Common myeloid progenitor, CD34-positive (primary cell): ENCODE measurements at regions not wholly inside any gene's neighbourhood (a gene's known extent, or its start where the extent isn't known, plus 50 kb on each side); places are given as distances from the start of the nearest gene placed in this dataset.

Experiments
- CTCF ChIA-PET: fragments of 350-600 bp; sonication (Branson Sonifier 250); formaldehyde crosslinking; loops from one replicate; lab custom pipeline; 2021; ENCODE audit warnings: antibody characterized with exemption; lab: Charles Lee
- POLR2A ChIA-PET: fragments of 350-600 bp; sonication (Branson Sonifier 250); formaldehyde crosslinking; loops from one replicate; lab custom pipeline; 2021; ENCODE audit warnings: antibody characterized with exemption; lab: Charles Lee
- DNase-seq, 3 donors: peaks; one replicate each; pipeline versions ENCODE4 v3.0.0 to v3.0.0-alpha.2; 2013
- H3K27ac ChIP-seq, 2 experiments: 1 replicate in 1 of 2; 2 replicates in 1 of 2; pipeline ENCODE4 v1.7.0; 2013; ENCODE audit warnings: inconsistent platforms in 2 of 2, low read length in 2 of 2, mild to moderate bottlenecking in 2 of 2, low read depth in 1 of 2, moderate library complexity in 1 of 2; ENCODE audit not compliant: severe bottlenecking in 2 of 2, insufficient read depth in 1 of 2, poor library complexity in 1 of 2
- H3K27me3 ChIP-seq, 5 experiments: replicated peaks in 2 of 5; 1 replicate in 3 of 5; 2 replicates in 2 of 5; pipeline versions ENCODE4 v1.6.1 to v1.7.0; 2013; ENCODE audit warnings: low read length in 4 of 5, mild to moderate bottlenecking in 2 of 5, moderate library complexity in 2 of 5, inconsistent platforms in 1 of 5; ENCODE audit not compliant: insufficient read depth in 5 of 5, control insufficient read depth in 4 of 5
- H3K36me3 ChIP-seq, 4 experiments: 1 replicate in 2 of 4; 2 replicates in 2 of 4; pipeline versions ENCODE4 v1.6.1 to v1.7.0; 2013; ENCODE audit warnings: low read length in 3 of 4, control low read depth in 1 of 4, mild to moderate bottlenecking in 1 of 4; ENCODE audit not compliant: control insufficient read depth in 4 of 4, insufficient read depth in 4 of 4
- H3K4me1 ChIP-seq, 4 experiments: 1 replicate in 3 of 4; 2 replicates in 1 of 4; pipeline versions ENCODE4 v1.6.1 to v1.7.1; 2013; ENCODE audit warnings: low read length in 3 of 4, mild to moderate bottlenecking in 3 of 4, control low read depth in 1 of 4, inconsistent platforms in 1 of 4, moderate library complexity in 1 of 4; ENCODE audit not compliant: control insufficient read depth in 4 of 4, insufficient read depth in 4 of 4; ENCODE audit errors: control extremely low read depth in 1 of 4
- H3K4me3 ChIP-seq, 7 experiments: 1 replicate in 4 of 7; 2 replicates in 3 of 7; pipeline versions ENCODE4 v1.5.1 to v1.7.0; 2013; ENCODE audit warnings: mild to moderate bottlenecking in 7 of 7, low read length in 6 of 7, moderate library complexity in 6 of 7, inconsistent platforms in 2 of 7, low read depth in 2 of 7, control low read depth in 1 of 7; ENCODE audit not compliant: insufficient read depth in 4 of 7, control insufficient read depth in 1 of 7; ENCODE audit errors: extremely low read depth in 1 of 7
- H3K9me3 ChIP-seq, 5 experiments: 1 replicate in 4 of 5; 2 replicates in 1 of 5; pipeline versions ENCODE4 v1.6.1 to v1.7.1; 2013; ENCODE audit warnings: low read length in 4 of 5, mild to moderate bottlenecking in 2 of 5, inconsistent platforms in 1 of 5, low read depth in 1 of 5, moderate library complexity in 1 of 5; ENCODE audit not compliant: control insufficient read depth in 4 of 5, insufficient read depth in 2 of 5; ENCODE audit errors: control extremely low read depth in 1 of 5
- WGBS: methylation state at CpG from one replicate; pipeline ENCODE4 v1.1.5; 2013; ENCODE audit not compliant: insufficient coverage; 5-methylcytosine and 5-hydroxymethylcytosine counted together

DNA sequence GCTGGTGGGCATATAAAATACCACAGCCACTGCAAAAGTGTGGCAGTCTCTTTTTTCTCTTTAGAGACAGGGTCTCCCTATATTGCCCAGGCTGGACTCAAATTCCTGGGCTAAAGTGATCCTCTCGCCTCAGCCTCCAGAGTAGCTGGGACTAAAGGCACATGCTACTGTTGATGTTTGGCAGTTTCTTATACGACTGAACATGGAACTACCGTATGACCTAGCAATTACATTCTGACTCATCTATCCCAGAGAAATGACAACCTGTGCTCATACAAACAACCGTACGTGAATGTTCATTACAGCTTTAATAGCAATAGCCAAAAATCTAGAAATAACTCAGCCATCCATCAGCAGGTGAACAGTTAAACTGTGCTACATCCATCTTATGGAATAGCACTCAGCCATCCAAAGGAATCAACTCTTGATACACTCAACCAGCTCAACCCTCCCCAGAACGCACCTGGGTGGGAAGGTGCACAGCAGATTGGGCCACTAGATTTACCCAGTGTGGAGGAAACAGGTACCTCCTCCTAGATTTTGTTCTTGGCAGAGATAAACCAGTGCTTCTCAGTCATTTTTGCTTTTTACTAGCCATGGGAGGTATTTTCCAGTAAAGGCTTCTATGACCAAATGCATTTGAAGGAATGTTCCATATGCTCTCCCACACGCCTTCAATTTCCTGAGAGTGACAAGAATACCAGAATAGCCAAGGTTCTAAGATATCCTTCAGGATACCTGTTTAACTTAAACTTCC is 130.5 kb downstream of the MED15 start:
- POLR2A ChIA-PET, result no interaction called here
- CTCF ChIA-PET, result no interaction called here
- Histone ChIP-seq H3K9me3 (no peaks in the 10 kb centered on the region), H3K27me3 (peaks cover 0 to 3% (median 0%) of the 10 kb centered on the region in 5 experiments), H3K4me3 (no peak overlapping the region), H3K36me3 (no peaks in the 10 kb centered on the region), H3K4me1 (peaks cover 0 to 10% (median 8%) of the 10 kb centered on the region in 4 experiments), H3K27ac (no peak overlapping the region)
- 95% methylated on average over 6 of the region's 7 CpGs for WGBS
- DNase-seq, result no peak

DNA sequence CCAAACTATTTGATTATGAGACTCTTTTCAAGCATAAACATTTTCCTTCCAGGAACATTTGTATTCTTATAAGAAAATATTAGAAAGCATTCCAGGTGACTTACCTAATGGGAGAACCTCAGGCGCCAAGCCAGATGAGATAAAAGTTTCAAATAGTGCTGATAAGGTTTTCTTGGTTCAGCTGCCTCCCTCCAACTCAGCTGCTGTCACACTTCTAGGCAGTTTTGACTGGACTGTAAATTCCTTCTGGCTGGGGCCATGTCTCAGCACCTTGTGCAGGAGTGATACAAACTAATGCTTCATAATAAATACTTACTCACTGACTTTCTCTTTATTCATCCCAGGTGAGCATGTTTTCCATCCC is 131.1 kb downstream of the MED15 start:
- 83% methylated on average over 1 of the region's 1 CpG for WGBS
- Histone ChIP-seq H3K27me3 (peaks cover 0 to 3% (median 0%) of the 10 kb centered on the region in 5 experiments), H3K4me3 (no peak overlapping the region), H3K4me1 (peaks cover 0 to 10% (median 8%) of the 10 kb centered on the region in 4 experiments), H3K9me3 (no peaks in the 10 kb centered on the region), H3K36me3 (no peaks in the 10 kb centered on the region), H3K27ac (no peak overlapping the region)
- DNase-seq, result no peak
- CTCF ChIA-PET, result no interaction called here
- POLR2A ChIA-PET, result no interaction called here

DNA sequence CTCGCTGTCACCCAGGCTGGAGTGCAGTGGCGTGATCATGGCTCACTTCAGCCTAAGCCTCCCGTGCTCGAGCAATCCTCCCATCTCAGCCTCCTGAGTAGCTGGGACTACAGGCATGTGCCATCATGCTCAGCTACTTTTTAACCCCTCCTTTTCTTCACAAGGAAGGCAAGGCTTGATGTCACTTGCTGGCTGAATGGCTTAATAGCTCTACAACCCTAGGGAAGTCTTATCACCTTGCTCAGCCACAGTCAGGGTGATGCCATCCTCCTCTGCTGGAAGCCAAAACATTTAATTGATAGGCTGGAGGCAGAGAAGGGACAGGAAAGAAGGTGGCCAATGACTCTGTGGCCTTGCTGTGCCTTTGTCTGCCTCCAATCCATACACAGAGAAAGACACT is 131.9 kb downstream of the MED15 start:
- no peaks in the 10 kb centered on the region for H3K9me3 ChIP-seq
- no peak overlapping the region for H3K4me3 ChIP-seq
- WGBS, result 96% methylated on average over 4 of the region's 4 CpGs
- no peak overlapping the region for H3K27ac ChIP-seq
- peaks cover 0 to 3% (median 0%) of the 10 kb centered on the region in 5 experiments for H3K27me3 ChIP-seq
- peaks cover 0 to 10% (median 8%) of the 10 kb centered on the region in 4 experiments for H3K4me1 ChIP-seq
- no peak for DNase-seq
- CTCF ChIA-PET, result no interaction called here
- POLR2A ChIA-PET, result no interaction called here
- no peaks in the 10 kb centered on the region for H3K36me3 ChIP-seq

DNA sequence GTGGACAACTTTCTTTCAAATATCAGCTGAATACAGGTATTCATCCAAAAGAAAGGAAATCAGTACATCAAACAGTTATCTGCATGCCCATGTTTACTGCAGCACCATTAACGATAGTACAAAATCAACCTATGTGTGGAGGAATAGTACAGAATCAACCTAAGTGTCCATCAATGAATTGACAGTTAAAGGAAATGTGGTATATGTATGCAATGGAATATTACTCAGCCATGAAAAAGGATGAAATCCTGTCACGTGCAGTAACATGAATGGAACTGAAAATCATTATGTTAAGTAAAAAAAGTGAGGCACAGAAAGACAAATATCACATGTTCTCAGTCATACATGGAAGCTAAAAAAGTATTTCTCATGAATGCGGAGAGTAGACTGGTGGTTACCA is 132.3 kb downstream of the MED15 start:
- no CpG with 5 or more reads among the region's 3 CpGs for WGBS
- CTCF ChIA-PET, result no interaction called here
- POLR2A ChIA-PET, result no interaction called here

DNA sequence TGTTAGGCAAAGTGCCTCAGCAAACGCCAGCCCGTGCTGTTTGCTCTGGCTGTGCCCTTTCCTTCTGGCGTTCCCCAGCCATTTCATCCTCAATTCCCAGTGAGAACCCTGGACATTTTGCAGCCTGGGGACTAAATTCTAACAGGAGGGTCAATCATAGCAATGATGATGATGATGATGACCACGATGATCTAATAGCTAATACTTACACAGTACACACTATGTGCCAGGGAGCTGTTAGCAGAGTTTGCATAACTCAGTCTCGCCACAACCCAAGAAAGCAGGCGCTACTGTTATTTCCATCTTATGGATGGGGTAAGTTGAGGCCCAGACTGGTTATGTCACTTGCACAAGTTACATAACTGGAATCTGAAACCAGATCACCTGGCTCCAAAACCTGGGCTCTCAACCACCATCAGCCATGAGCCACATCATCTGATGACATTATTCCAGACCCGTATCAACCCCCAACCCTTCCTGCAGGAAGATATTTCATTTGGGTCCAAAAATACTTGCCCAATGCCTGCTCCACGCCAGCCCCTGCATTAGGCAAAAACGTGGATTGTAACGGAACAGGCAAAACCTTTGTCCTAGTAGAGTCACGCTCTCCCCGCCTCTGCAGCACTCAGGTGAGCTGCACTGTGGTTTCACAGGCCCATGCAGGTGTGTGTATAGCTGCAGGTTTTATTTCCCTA is 132.6 kb upstream of the SERPIND1 start:
- DNase-seq, result no peak
- no peaks in the 10 kb centered on the region for H3K4me1 ChIP-seq
- H3K36me3 ChIP-seq, result no peaks in the 10 kb centered on the region
- H3K27ac ChIP-seq, result no peak overlapping the region
- WGBS, result 87% methylated on average over 9 of the region's 12 CpGs
- no peaks in the 10 kb centered on the region for H3K9me3 ChIP-seq
- H3K4me3 ChIP-seq, result no peak overlapping the region
- ChIA-PET CTCF (no interaction called here), POLR2A (no interaction called here)
- peaks cover 0 to 3% (median 0%) of the 10 kb centered on the region in 5 experiments for H3K27me3 ChIP-seq

More for the DNA sequence above, 132.3 kb downstream of the MED15 start:
- DNase-seq, result no peak
- Histone ChIP-seq H3K36me3 (no peaks in the 10 kb centered on the region), H3K4me1 (peaks cover 0 to 10% (median 8%) of the 10 kb centered on the region in 4 experiments), H3K4me3 (no peak overlapping the region), H3K27me3 (peaks cover 0 to 3% (median 0%) of the 10 kb centered on the region in 5 experiments), H3K9me3 (no peaks in the 10 kb centered on the region), H3K27ac (no peak overlapping the region)

DNA sequence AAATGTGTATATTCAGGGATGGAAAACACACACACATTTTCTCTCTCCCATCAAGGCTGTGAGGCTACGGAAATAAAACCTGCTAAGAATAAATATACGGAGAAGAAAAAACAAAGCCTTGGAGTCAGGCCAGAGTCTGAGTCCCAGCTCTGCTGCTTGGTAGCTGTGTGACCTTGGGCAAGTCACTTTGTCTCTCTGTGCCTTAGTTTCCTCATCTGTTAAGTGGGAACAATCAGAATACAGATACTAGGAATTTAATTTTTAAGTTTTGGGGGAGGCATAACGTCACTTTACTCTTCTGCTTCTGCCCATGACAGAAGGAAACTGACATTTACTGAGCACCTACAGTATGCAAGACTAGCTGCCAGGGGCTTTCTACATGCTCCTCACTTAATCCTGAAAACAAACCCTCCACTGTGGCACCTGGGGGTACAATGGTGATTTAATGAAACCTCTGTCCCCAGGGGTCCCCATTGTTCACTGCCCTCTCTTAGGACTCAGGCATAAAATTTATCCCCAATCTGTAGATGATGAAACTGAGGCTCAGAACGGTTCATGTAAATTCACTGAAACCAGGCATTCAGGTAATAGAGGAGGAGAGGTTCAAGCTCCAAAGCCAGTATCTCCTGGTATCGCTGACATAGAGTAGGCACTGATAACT is 131.9 kb upstream of the SERPIND1 start:
- Histone ChIP-seq H3K4me3 (no peak overlapping the region), H3K9me3 (no peaks in the 10 kb centered on the region), H3K4me1 (no peaks in the 10 kb centered on the region), H3K27me3 (peaks cover 0 to 3% (median 0%) of the 10 kb centered on the region in 5 experiments), H3K36me3 (no peaks in the 10 kb centered on the region), H3K27ac (no peak overlapping the region)
- DNase-seq, result no peak
- WGBS, result 96% methylated on average over 3 of the region's 5 CpGs
- CTCF ChIA-PET, result no interaction called here
- POLR2A ChIA-PET, result no interaction called here
